Astrocyte (in vitro differentiated cells and primary cell): ENCODE measurements at regions not wholly inside any gene's neighbourhood (a gene's known extent, or its start where the extent isn't known, plus 50 kb on each side); places are given as distances from the start of the nearest gene placed in this dataset.

Source experiments
- DNase-seq: peaks from one replicate; pipeline ENCODE4 v3.0.0-alpha.2; 2010; ENCODE audit warnings: low read depth
- FAIRE-seq: peaks from 2 replicates; lab custom pipeline; 2011; peaks lifted over from hg19 to GRCh38; lab: Jason Lieb, UNC
- H2AFZ ChIP-seq: 2 replicates; pipeline ENCODE4 v1.6.0; 2012; ENCODE audit warnings: low read depth, low read length, inconsistent platforms
- H3K27ac ChIP-seq: 2 replicates; pipeline ENCODE4 v1.5.1; 2011; ENCODE audit warnings: low read depth, low read length, inconsistent platforms
- H3K27me3 ChIP-seq: 2 replicates; pipeline ENCODE4 v1.6.0; 2011; ENCODE audit warnings: low read length, inconsistent platforms; ENCODE audit not compliant: insufficient read depth
- H3K36me3 ChIP-seq: 2 replicates; pipeline ENCODE4 v1.5.1; 2011; ENCODE audit warnings: low read length, inconsistent platforms; ENCODE audit not compliant: insufficient read depth
- H3K4me1 ChIP-seq: 2 replicates; pipeline ENCODE4 v1.5.1; 2011; ENCODE audit warnings: low read length, inconsistent platforms; ENCODE audit not compliant: insufficient read depth
- H3K4me2 ChIP-seq: 2 replicates; pipeline ENCODE4 v1.6.0; 2012; ENCODE audit warnings: low read length, inconsistent platforms
- H3K4me3 ChIP-seq: 2 replicates; pipeline ENCODE4 v1.5.1; 2011; ENCODE audit warnings: low read depth, mild to moderate bottlenecking, low read length, inconsistent platforms; ENCODE audit not compliant: insufficient read depth
- H3K79me2 ChIP-seq: 2 replicates; pipeline ENCODE4 v1.6.0; 2012; ENCODE audit warnings: mild to moderate bottlenecking, low read length, inconsistent platforms; ENCODE audit not compliant: insufficient read depth
- H3K9ac ChIP-seq: 2 replicates; pipeline ENCODE4 v1.6.0; 2012; ENCODE audit warnings: mild to moderate bottlenecking, low read length, inconsistent platforms
- H3K9me3 ChIP-seq: 2 replicates; pipeline ENCODE4 v1.5.1; 2012; ENCODE audit warnings: low read depth, mild to moderate bottlenecking, low read length, inconsistent platforms; ENCODE audit not compliant: insufficient read depth
- H4K20me1 ChIP-seq: 2 replicates; pipeline ENCODE4 v1.6.0; 2012; ENCODE audit warnings: low read length, inconsistent platforms; ENCODE audit not compliant: insufficient read depth
- H3K27ac Mint-ChIP-seq: one replicate; pipeline ENCODE4 v1.8.0; 2021; ENCODE audit warnings: mild to moderate bottlenecking, mixed read lengths; ENCODE audit not compliant: unreplicated experiment
- H3K27me3 Mint-ChIP-seq: one replicate; pipeline ENCODE4 v1.8.0; 2021; ENCODE audit warnings: low read depth, mixed read lengths; ENCODE audit not compliant: unreplicated experiment
- H3K36me3 Mint-ChIP-seq: one replicate; pipeline ENCODE4 v1.8.0; 2021; ENCODE audit warnings: low read depth, mixed read lengths; ENCODE audit not compliant: unreplicated experiment
- H3K4me1 Mint-ChIP-seq: one replicate; pipeline ENCODE4 v1.8.0; 2021; ENCODE audit warnings: low read depth, mixed read lengths; ENCODE audit not compliant: unreplicated experiment
- H3K4me3 Mint-ChIP-seq: one replicate; pipeline ENCODE4 v1.8.0; 2021; ENCODE audit warnings: mild to moderate bottlenecking, moderate library complexity, mixed read lengths; ENCODE audit not compliant: unreplicated experiment
- H3K9me3 Mint-ChIP-seq: one replicate; pipeline ENCODE4 v1.8.0; 2021; ENCODE audit warnings: mild to moderate bottlenecking, mixed read lengths; ENCODE audit not compliant: unreplicated experiment
- CTCF ChIP-seq: IDR thresholded peaks from 2 replicates; pipeline ENCODE4 v1.5.1; 2011; ENCODE audit warnings: low read depth, mild to moderate bottlenecking, inconsistent platforms, low read length, moderate library complexity; ENCODE audit not compliant: insufficient read depth
- EZH2 ChIP-seq: IDR thresholded peaks from 2 replicates; pipeline ENCODE4 v1.6.1; 2012; ENCODE audit warnings: mild to moderate bottlenecking, low read length, inconsistent platforms; ENCODE audit not compliant: insufficient read depth

DNA sequence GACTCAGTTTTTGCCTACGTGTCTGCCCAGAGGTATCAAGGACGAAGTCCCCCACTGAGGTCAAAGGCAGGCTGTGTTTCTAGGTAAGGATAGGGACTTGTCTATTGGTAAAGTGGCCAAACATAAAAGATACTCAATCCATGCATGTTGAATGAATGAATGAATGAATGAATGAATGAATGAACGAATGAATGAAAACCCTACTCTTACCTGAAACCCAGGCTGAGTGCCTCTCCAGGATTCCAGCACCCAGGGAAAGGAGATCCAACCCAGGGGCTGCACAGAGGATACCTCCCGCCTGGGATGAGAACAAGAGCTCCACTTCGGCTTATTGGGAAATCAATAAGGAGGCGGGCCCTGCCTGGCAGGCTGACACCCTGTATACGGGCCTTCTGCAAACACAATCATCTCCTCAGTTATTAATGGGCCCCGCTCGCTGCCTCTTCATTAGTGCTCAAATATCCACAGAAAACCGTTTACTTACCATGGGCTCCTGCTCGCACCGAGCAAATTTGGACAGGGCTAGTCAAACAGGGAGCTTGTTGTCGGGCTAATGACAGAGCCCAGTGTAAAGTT is 177.4 kb downstream of the BUD13 start:
- peaks cover 73% of the 10 kb centered on the region for H3K27me3 Mint-ChIP-seq
- DNase-seq (no peak), FAIRE-seq (no peak)
- Histone ChIP-seq H3K27me3 (no peaks in the 10 kb centered on the region), H3K9ac (no peak overlapping the region), H4K20me1 (no peaks in the 10 kb centered on the region), H3K4me1 (no peaks in the 10 kb centered on the region), H3K4me2 (no peak overlapping the region), H3K27ac (no peak overlapping the region), H3K4me3 (no peak overlapping the region), H2AFZ (no peak overlapping the region), H3K36me3 (no peaks in the 10 kb centered on the region), H3K9me3 (no peaks in the 10 kb centered on the region), H3K79me2 (no peaks in the 10 kb centered on the region)
- no peaks in the 10 kb centered on the region for H3K36me3 Mint-ChIP-seq
- no peak overlapping the region for H3K27ac Mint-ChIP-seq
- peaks cover 10% of the 10 kb centered on the region for H3K9me3 Mint-ChIP-seq
- no peak overlapping the region for H3K4me3 Mint-ChIP-seq
- H3K4me1 Mint-ChIP-seq: no peaks in the 10 kb centered on the region
- TF ChIP-seq CTCF (no peak), EZH2 (no peak)

DNA sequence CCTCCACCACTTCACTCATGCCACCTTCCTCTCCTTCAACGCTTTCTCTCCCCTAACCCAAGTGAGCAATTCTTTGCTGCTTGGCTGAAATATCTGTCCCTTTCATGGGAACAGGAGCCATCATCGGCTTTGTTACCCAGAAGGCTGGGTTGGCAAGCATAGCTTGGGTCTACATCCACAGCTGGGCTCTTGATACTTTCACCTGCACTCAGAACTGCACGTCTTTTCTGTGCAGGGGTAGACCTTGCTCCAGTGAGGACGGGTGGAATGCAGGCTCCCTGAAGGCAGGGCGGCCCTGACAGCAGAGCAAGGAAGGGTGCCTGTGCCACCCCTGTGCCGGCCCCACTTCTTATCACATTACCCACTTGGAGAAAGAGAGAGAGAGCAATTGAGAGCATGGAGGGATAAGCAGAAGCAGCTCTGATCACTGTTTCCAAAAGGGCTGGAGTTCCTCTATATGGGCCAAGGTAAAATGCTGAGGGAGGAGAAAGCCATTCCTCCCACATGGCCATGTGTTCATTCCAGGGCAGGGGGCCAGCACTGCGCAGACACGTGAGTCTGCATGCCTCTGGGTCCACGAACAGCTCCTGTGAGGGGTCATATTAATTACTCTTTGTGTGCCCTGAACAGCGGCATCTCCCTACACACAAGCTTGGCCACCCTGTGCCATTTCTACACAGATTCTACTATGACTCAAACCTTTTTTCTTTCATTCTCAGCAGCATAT is 181.8 kb downstream of the BUD13 start:
- Mint-ChIP-seq H3K9me3 (peaks cover 8% of the 10 kb centered on the region), H3K4me3 (no peak overlapping the region), H3K4me1 (no peaks in the 10 kb centered on the region), H3K27ac (no peak overlapping the region), H3K36me3 (no peaks in the 10 kb centered on the region), H3K27me3 (peaks cover 61% of the 10 kb centered on the region)
- H3K9ac ChIP-seq: no peak overlapping the region
- H3K36me3 ChIP-seq: no peaks in the 10 kb centered on the region
- H3K27me3 ChIP-seq: no peaks in the 10 kb centered on the region
- no peak overlapping the region for H2AFZ ChIP-seq
- no peak overlapping the region for H3K4me3 ChIP-seq
- no peak overlapping the region for H3K4me2 ChIP-seq
- no peaks in the 10 kb centered on the region for H3K9me3 ChIP-seq
- FAIRE-seq: no peak
- H3K79me2 ChIP-seq: no peaks in the 10 kb centered on the region
- H3K27ac ChIP-seq: no peak overlapping the region
- no peaks in the 10 kb centered on the region for H3K4me1 ChIP-seq
- DNase-seq: no peak
- no peaks in the 10 kb centered on the region for H4K20me1 ChIP-seq
- TF ChIP-seq CTCF: no peak
- no peak for TF ChIP-seq EZH2

- H3K4me1 ChIP-seq: no peaks in the 10 kb centered on the region
- TF ChIP-seq CTCF: no peak
- no peak for TF ChIP-seq EZH2
- DNase-seq (no peak), FAIRE-seq (no peak)
- Mint-ChIP-seq H3K9me3 (peaks cover 8% of the 10 kb centered on the region), H3K4me1 (no peaks in the 10 kb centered on the region), H3K36me3 (no peaks in the 10 kb centered on the region), H3K27me3 (peaks cover 59% of the 10 kb centered on the region), H3K4me3 (no peak overlapping the region), H3K27ac (no peak overlapping the region)
- H3K79me2 ChIP-seq: no peaks in the 10 kb centered on the region
- H3K36me3 ChIP-seq: no peaks in the 10 kb centered on the region
- H3K4me2 ChIP-seq: no peak overlapping the region
- no peaks in the 10 kb centered on the region for H4K20me1 ChIP-seq
- no peak overlapping the region for H3K27ac ChIP-seq
- H3K9me3 ChIP-seq: no peaks in the 10 kb centered on the region
- no peak overlapping the region for H3K4me3 ChIP-seq
- peaks cover 3% of the 10 kb centered on the region for H3K27me3 ChIP-seq
- no peak overlapping the region for H2AFZ ChIP-seq
- no peak overlapping the region for H3K9ac ChIP-seq
These were observed 183.4 kb downstream of the BUD13 start for GRCh38 chr11:116589402-116589801.
